ENCODE measurements at regions not wholly inside any gene's neighbourhood (a gene's known extent, or its start where the extent isn't known, plus 50 kb on each side); places are given as distances from the start of the nearest gene placed in this dataset.

DNA sequence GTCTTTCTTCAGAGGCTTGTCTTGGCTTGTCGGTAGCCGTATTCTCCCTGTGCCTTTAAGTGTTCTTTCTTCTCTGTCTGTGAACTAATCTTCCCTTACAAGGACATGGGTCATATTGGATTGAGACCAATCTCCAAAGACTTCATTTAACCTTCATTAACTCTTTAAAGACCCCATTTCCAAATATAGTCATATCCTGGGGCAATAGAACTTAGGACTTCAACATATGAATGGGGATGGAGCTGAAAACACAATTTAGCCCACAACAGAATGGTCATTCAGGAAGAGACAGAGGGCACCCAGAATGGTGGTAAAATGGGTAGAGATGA lies 82.1 kb upstream of the TANK start:
- H3K36me3 Mint-ChIP-seq (ENCODE audit: low read depth): no peaks in the 10 kb centered on the region
- no peaks in the 10 kb centered on the region; the same call in 2 of the 3 replicates for H3K9me3 Mint-ChIP-seq
- Histone ChIP-seq H3K27ac (ENCODE audit: low read depth) (no peak overlapping the region), H3K4me2 (no peak overlapping the region), H2AFZ (peak overlapping the region; percentile 69; the same call in 1 of the 2 replicates), H3K27me3 (ENCODE audit: insufficient read depth) (no peaks in the 10 kb centered on the region), H3F3A (replicated peaks; ENCODE audit: low read depth) (no peaks in the 10 kb centered on the region), H3K4me3 (no peak overlapping the region), H3K4me1 (ENCODE audit: insufficient read depth) (peaks cover 8% of the 10 kb centered on the region; the same call in 1 of the 2 replicates), H3K79me2 (replicated peaks; ENCODE audit: insufficient read depth) (no peaks in the 10 kb centered on the region), H4K20me1 (replicated peaks; ENCODE audit: insufficient read depth) (no peaks in the 10 kb centered on the region), H3K9me2 (ENCODE audit: insufficient read depth) (peaks cover 9% of the 10 kb centered on the region; the same call in 1 of the 2 replicates), H3K36me3 (ENCODE audit: insufficient read depth) (no peaks in the 10 kb centered on the region)
- no peaks in the 10 kb centered on the region for H3K27me3 Mint-ChIP-seq (ENCODE audit: insufficient read depth, low read depth, poor library complexity)
- DNase-seq (ENCODE audit: low spot score) (no peak), ATAC-seq (no peak)
- peaks cover 24% of the 10 kb centered on the region for H3K4me1 Mint-ChIP-seq
- no peak for TF ChIP-seq EZH2phosphoT487 (IDR thresholded peaks at IDR 0.05; ENCODE audit: unreplicated experiment)
- no peak for TF ChIP-seq EZH2 (IDR thresholded peaks at IDR 0.05; ENCODE audit: low read depth, unreplicated experiment)
- TF ChIP-seq, protein P1, sequence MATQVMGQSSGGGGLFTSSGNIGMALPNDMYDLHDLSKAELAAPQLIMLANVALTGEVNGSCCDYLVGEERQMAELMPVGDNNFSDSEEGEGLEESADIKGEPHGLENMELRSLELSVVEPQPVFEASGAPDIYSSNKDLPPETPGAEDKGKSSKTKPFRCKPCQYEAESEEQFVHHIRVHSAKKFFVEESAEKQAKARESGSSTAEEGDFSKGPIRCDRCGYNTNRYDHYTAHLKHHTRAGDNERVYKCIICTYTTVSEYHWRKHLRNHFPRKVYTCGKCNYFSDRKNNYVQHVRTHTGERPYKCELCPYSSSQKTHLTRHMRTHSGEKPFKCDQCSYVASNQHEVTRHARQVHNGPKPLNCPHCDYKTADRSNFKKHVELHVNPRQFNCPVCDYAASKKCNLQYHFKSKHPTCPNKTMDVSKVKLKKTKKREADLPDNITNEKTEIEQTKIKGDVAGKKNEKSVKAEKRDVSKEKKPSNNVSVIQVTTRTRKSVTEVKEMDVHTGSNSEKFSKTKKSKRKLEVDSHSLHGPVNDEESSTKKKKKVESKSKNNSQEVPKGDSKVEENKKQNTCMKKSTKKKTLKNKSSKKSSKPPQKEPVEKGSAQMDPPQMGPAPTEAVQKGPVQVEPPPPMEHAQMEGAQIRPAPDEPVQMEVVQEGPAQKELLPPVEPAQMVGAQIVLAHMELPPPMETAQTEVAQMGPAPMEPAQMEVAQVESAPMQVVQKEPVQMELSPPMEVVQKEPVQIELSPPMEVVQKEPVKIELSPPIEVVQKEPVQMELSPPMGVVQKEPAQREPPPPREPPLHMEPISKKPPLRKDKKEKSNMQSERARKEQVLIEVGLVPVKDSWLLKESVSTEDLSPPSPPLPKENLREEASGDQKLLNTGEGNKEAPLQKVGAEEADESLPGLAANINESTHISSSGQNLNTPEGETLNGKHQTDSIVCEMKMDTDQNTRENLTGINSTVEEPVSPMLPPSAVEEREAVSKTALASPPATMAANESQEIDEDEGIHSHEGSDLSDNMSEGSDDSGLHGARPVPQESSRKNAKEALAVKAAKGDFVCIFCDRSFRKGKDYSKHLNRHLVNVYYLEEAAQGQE (IDR thresholded peaks at IDR 0.05; ENCODE audit: unreplicated experiment): no peak
- TF ChIP-seq NANOG (IDR thresholded peaks at IDR 0.05; ENCODE audit: borderline replicate concordance): no peak
- no peak for TF ChIP-seq ZNF331 (CRISPR knock-in tag; IDR thresholded peaks at IDR 0.05; ENCODE audit: low read depth)
- TF ChIP-seq ZNF114 (CRISPR knock-in tag; IDR thresholded peaks at IDR 0.05): no peak
- TF ChIP-seq, protein P2, sequence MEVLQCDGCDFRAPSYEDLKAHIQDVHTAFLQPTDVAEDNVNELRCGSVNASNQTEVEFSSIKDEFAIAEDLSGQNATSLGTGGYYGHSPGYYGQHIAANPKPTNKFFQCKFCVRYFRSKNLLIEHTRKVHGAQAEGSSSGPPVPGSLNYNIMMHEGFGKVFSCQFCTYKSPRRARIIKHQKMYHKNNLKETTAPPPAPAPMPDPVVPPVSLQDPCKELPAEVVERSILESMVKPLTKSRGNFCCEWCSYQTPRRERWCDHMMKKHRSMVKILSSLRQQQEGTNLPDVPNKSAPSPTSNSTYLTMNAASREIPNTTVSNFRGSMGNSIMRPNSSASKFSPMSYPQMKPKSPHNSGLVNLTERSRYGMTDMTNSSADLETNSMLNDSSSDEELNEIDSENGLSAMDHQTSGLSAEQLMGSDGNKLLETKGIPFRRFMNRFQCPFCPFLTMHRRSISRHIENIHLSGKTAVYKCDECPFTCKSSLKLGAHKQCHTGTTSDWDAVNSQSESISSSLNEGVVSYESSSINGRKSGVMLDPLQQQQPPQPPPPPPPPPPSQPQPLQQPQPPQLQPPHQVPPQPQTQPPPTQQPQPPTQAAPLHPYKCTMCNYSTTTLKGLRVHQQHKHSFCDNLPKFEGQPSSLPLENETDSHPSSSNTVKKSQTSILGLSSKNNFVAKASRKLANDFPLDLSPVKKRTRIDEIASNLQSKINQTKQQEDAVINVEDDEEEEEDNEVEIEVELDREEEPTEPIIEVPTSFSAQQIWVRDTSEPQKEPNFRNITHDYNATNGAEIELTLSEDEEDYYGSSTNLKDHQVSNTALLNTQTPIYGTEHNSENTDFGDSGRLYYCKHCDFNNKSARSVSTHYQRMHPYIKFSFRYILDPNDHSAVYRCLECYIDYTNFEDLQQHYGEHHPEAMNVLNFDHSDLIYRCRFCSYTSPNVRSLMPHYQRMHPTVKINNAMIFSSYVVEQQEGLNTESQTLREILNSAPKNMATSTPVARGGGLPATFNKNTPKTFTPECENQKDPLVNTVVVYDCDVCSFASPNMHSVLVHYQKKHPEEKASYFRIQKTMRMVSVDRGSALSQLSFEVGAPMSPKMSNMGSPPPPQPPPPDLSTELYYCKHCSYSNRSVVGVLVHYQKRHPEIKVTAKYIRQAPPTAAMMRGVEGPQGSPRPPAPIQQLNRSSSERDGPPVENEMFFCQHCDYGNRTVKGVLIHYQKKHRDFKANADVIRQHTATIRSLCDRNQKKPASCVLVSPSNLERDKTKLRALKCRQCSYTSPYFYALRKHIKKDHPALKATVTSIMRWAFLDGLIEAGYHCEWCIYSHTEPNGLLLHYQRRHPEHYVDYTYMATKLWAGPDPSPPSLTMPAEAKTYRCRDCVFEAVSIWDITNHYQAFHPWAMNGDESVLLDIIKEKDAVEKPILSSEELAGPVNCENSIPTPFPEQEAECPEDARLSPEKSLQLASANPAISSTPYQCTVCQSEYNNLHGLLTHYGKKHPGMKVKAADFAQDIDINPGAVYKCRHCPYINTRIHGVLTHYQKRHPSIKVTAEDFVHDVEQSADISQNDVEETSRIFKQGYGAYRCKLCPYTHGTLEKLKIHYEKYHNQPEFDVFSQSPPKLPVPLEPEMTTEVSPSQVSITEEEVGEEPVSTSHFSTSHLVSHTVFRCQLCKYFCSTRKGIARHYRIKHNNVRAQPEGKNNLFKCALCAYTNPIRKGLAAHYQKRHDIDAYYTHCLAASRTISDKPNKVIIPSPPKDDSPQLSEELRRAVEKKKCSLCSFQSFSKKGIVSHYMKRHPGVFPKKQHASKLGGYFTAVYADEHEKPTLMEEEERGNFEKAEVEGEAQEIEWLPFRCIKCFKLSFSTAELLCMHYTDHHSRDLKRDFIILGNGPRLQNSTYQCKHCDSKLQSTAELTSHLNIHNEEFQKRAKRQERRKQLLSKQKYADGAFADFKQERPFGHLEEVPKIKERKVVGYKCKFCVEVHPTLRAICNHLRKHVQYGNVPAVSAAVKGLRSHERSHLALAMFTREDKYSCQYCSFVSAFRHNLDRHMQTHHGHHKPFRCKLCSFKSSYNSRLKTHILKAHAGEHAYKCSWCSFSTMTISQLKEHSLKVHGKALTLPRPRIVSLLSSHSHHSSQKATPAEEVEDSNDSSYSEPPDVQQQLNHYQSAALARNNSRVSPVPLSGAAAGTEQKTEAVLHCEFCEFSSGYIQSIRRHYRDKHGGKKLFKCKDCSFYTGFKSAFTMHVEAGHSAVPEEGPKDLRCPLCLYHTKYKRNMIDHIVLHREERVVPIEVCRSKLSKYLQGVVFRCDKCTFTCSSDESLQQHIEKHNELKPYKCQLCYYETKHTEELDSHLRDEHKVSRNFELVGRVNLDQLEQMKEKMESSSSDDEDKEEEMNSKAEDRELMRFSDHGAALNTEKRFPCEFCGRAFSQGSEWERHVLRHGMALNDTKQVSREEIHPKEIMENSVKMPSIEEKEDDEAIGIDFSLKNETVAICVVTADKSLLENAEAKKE (CRISPR knock-in tag; IDR thresholded peaks at IDR 0.05): no peak
- no peak for TF ChIP-seq STAT1 (IDR thresholded peaks at IDR 0.05; ENCODE audit: unreplicated experiment)
- TF ChIP-seq CREB1 (CRISPR knock-in tag; IDR thresholded peaks at IDR 0.05; ENCODE audit: low read depth): no peak
- no peak for TF ChIP-seq POLR2AphosphoS5 (IDR thresholded peaks at IDR 0.05; ENCODE audit: low read depth)
- no peak for TF ChIP-seq JUNB (IDR thresholded peaks at IDR 0.05; ENCODE audit: unreplicated experiment)
- TF ChIP-seq, protein P3, sequence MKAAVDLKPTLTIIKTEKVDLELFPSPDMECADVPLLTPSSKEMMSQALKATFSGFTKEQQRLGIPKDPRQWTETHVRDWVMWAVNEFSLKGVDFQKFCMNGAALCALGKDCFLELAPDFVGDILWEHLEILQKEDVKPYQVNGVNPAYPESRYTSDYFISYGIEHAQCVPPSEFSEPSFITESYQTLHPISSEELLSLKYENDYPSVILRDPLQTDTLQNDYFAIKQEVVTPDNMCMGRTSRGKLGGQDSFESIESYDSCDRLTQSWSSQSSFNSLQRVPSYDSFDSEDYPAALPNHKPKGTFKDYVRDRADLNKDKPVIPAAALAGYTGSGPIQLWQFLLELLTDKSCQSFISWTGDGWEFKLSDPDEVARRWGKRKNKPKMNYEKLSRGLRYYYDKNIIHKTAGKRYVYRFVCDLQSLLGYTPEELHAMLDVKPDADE (IDR thresholded peaks at IDR 0.05): no peak
- TF ChIP-seq, protein P4, sequence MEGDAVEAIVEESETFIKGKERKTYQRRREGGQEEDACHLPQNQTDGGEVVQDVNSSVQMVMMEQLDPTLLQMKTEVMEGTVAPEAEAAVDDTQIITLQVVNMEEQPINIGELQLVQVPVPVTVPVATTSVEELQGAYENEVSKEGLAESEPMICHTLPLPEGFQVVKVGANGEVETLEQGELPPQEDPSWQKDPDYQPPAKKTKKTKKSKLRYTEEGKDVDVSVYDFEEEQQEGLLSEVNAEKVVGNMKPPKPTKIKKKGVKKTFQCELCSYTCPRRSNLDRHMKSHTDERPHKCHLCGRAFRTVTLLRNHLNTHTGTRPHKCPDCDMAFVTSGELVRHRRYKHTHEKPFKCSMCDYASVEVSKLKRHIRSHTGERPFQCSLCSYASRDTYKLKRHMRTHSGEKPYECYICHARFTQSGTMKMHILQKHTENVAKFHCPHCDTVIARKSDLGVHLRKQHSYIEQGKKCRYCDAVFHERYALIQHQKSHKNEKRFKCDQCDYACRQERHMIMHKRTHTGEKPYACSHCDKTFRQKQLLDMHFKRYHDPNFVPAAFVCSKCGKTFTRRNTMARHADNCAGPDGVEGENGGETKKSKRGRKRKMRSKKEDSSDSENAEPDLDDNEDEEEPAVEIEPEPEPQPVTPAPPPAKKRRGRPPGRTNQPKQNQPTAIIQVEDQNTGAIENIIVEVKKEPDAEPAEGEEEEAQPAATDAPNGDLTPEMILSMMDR (conservative IDR thresholded peaks at IDR 0.05; ENCODE audit: low read depth in 2 of 2): no peak
- H3K27ac Mint-ChIP-seq: no peak overlapping the region
- H3K4me3 Mint-ChIP-seq: no peak overlapping the region
